CD4-positive, alpha-beta T cell (primary cell): ENCODE measurements at regions not wholly inside any gene's neighbourhood (a gene's known extent, or its start where the extent isn't known, plus 50 kb on each side); places are given as distances from the start of the nearest gene placed in this dataset.

Source experiments
- ATAC-seq: fragments of 200-7000 bp; cut with Tn5 transposase; one replicate; pipeline ENCODE4 v1.10.0; 2022; ENCODE audit warnings: mild to moderate bottlenecking; ENCODE audit not compliant: poor library complexity
- CTCF ChIA-PET: fragments of 350-600 bp; sonication (Branson Sonifier 250); formaldehyde crosslinking; loops from one replicate; lab custom pipeline; 2021; ENCODE audit warnings: antibody characterized with exemption, inconsistent platforms; lab: Charles Lee
- POLR2A ChIA-PET: fragments of 350-600 bp; sonication (Branson Sonifier 250); formaldehyde crosslinking; loops from one replicate; lab custom pipeline; 2021; ENCODE audit warnings: antibody characterized with exemption, inconsistent platforms; lab: Charles Lee
- DNase-seq, 14 experiments: peaks; one replicate each; pipeline ENCODE4 v3.0.0-alpha.2; 2013 to 2020; ENCODE audit warnings: mixed read lengths in 2 of 14
- H3K27ac ChIP-seq, 2 donors: one replicate each; pipeline versions ENCODE4 v1.5.1 to v1.7.0; 2013; ENCODE audit warnings: low read length in 2 of 2, low read depth in 1 of 2, mild to moderate bottlenecking in 1 of 2
- H3K27me3 ChIP-seq, 2 experiments: 1 replicate in 1 of 2; 2 replicates in 1 of 2; pipeline versions ENCODE4 v1.6.1 to v1.7.0; 2013; ENCODE audit warnings: low read length in 2 of 2, control low read depth in 1 of 2, mild to moderate bottlenecking in 1 of 2, moderate library complexity in 1 of 2; ENCODE audit not compliant: insufficient read depth in 2 of 2, control insufficient read depth in 1 of 2
- H3K36me3 ChIP-seq: one replicate; pipeline ENCODE4 v1.6.1; 2013; ENCODE audit warnings: low read length, control low read depth; ENCODE audit not compliant: insufficient read depth
- H3K4me1 ChIP-seq: one replicate; pipeline ENCODE4 v1.6.1; 2013; ENCODE audit warnings: low read length, control low read depth; ENCODE audit not compliant: insufficient read depth
- H3K4me3 ChIP-seq: one replicate; pipeline ENCODE4 v1.5.1; 2013; ENCODE audit warnings: mild to moderate bottlenecking, low read length, moderate library complexity
- H3K9me3 ChIP-seq, 2 experiments: 1 replicate in 1 of 2; 2 replicates in 1 of 2; pipeline versions ENCODE4 v1.6.1 to v1.7.0; 2013; ENCODE audit warnings: low read length in 2 of 2, mild to moderate bottlenecking in 2 of 2, control low read depth in 1 of 2, moderate library complexity in 1 of 2; ENCODE audit not compliant: control insufficient read depth in 1 of 2, insufficient read depth in 1 of 2
- H3K27ac Mint-ChIP-seq: one replicate; pipeline ENCODE4 v1.8.0; 2020; ENCODE audit warnings: mixed read lengths
- H3K27me3 Mint-ChIP-seq: one replicate; pipeline ENCODE4 v1.8.0; 2021; ENCODE audit warnings: mixed read lengths
- H3K36me3 Mint-ChIP-seq: one replicate; pipeline ENCODE4 v1.8.0; 2021; ENCODE audit warnings: low read depth, mixed read lengths
- H3K4me1 Mint-ChIP-seq: one replicate; pipeline ENCODE4 v1.8.0; 2021; ENCODE audit warnings: low read depth, mixed read lengths
- H3K4me3 Mint-ChIP-seq: one replicate; pipeline ENCODE4 v1.8.0; 2020; ENCODE audit warnings: mild to moderate bottlenecking, mixed read lengths
- H3K9me3 Mint-ChIP-seq: one replicate; pipeline ENCODE4 v1.8.0; 2020; ENCODE audit warnings: mixed read lengths
- CTCF ChIP-seq: fragments of 200-600 bp; IDR thresholded peaks from one replicate; pipeline ENCODE4 v1.8.0; 2022; ENCODE audit warnings: antibody characterized with exemption, mild to moderate bottlenecking
- intact Hi-C, 2 experiments: fragments of 100-400 bp; cut with DNase I in 1 of 2; cut with micrococcal nuclease in 1 of 2; formaldehyde crosslinking; loops; one replicate each; pipeline versions ENCODE4 v1.15.1 to v1.9.0; 2023 to 2025; cut with DNase I, micrococcal nuclease

GRCh38 chr6:141443668-141444289 lies 688.9 kb upstream of the GJE1 start:
- Mint-ChIP-seq H3K27ac (no peak overlapping the region), H3K9me3 (peaks cover 3% of the 10 kb centered on the region), H3K4me3 (no peak overlapping the region), H3K27me3 (no peaks in the 10 kb centered on the region), H3K4me1 (no peaks in the 10 kb centered on the region), H3K36me3 (no peaks in the 10 kb centered on the region)
- Histone ChIP-seq H3K4me1 (no peaks in the 10 kb centered on the region), H3K9me3 (no peaks in the 10 kb centered on the region), H3K27me3 (no peaks in the 10 kb centered on the region), H3K36me3 (no peaks in the 10 kb centered on the region), H3K27ac (no peak overlapping the region), H3K4me3 (no peak overlapping the region)
- no peak for TF ChIP-seq CTCF
- intact Hi-C loops: loop anchor here in 1 of 2 experiments (10.0 kb wide), 1 partner anchor 71 kb away; no protein-coding TSS in a partner anchor
- CTCF ChIA-PET: no interaction called here
- no peak for DNase-seq
- POLR2A ChIA-PET: no interaction called here
- ATAC-seq: no peak

- no peak overlapping the region for H3K4me3 ChIP-seq
- H3K4me1 Mint-ChIP-seq: no peaks in the 10 kb centered on the region
- H3K4me3 Mint-ChIP-seq: no peak overlapping the region
- DNase-seq: no peak
- ChIA-PET POLR2A (no interaction called here), CTCF (no interaction called here)
- no peaks in the 10 kb centered on the region for H3K27me3 ChIP-seq
- H3K27me3 Mint-ChIP-seq: no peaks in the 10 kb centered on the region
- peaks cover 3% of the 10 kb centered on the region for H3K9me3 Mint-ChIP-seq
- ATAC-seq: no peak
- TF ChIP-seq CTCF: no peak
- no peaks in the 10 kb centered on the region for H3K4me1 ChIP-seq
- no peaks in the 10 kb centered on the region for H3K9me3 ChIP-seq
- intact Hi-C loops: loop anchor here in 1 of 2 experiments (10.0 kb wide), 1 partner anchor 72 kb away; no protein-coding TSS in a partner anchor
- H3K27ac ChIP-seq: no peak overlapping the region
- H3K27ac Mint-ChIP-seq: no peak overlapping the region
- no peaks in the 10 kb centered on the region for H3K36me3 Mint-ChIP-seq
- no peaks in the 10 kb centered on the region for H3K36me3 ChIP-seq
These were observed 689.7 kb upstream of the GJE1 start for GRCh38 chr6:141443032-141443431.

GRCh38 chr6:141439513-141439912 lies 693.2 kb upstream of the GJE1 start:
- CTCF ChIA-PET: no interaction called here
- Histone ChIP-seq H3K4me3 (no peak overlapping the region), H3K4me1 (no peaks in the 10 kb centered on the region), H3K27ac (no peak overlapping the region), H3K27me3 (no peaks in the 10 kb centered on the region), H3K36me3 (no peaks in the 10 kb centered on the region), H3K9me3 (no peaks in the 10 kb centered on the region)
- Mint-ChIP-seq H3K4me1 (no peaks in the 10 kb centered on the region), H3K27ac (no peak overlapping the region), H3K36me3 (no peaks in the 10 kb centered on the region), H3K4me3 (no peak overlapping the region), H3K9me3 (peaks cover 3% of the 10 kb centered on the region), H3K27me3 (no peaks in the 10 kb centered on the region)
- POLR2A ChIA-PET: no interaction called here
- no peak for DNase-seq
- no peak for ATAC-seq
- no peak for TF ChIP-seq CTCF
- intact Hi-C loops: no loop called here
